ENCODE measurements at regions not wholly inside any gene's neighbourhood (a gene's known extent, or its start where the extent isn't known, plus 50 kb on each side); places are given as distances from the start of the nearest gene placed in this dataset.

DNA sequence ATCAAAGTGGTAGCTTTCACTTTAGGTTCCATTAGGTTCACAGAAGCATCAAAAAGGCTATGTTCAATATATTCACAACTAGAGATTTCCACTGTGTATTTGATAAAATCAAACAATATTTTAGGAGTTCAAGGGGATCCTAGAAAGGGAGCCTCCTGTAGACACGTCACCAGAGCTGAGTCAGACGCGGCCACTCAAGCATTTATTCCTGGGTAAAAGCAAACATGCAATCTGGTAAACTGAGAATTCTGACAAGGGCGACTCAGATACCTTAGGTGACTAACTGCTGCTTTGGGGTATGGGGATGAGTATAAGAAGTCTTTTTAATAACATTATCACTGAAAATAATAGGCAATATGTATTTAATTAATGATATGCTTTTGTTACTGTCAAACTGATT is 118.7 kb upstream of the HMGN3 start:
- TF ChIP-seq, protein P1, sequence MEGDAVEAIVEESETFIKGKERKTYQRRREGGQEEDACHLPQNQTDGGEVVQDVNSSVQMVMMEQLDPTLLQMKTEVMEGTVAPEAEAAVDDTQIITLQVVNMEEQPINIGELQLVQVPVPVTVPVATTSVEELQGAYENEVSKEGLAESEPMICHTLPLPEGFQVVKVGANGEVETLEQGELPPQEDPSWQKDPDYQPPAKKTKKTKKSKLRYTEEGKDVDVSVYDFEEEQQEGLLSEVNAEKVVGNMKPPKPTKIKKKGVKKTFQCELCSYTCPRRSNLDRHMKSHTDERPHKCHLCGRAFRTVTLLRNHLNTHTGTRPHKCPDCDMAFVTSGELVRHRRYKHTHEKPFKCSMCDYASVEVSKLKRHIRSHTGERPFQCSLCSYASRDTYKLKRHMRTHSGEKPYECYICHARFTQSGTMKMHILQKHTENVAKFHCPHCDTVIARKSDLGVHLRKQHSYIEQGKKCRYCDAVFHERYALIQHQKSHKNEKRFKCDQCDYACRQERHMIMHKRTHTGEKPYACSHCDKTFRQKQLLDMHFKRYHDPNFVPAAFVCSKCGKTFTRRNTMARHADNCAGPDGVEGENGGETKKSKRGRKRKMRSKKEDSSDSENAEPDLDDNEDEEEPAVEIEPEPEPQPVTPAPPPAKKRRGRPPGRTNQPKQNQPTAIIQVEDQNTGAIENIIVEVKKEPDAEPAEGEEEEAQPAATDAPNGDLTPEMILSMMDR (IDR thresholded peaks at IDR 0.05): no peak
- TF ChIP-seq POLR2AphosphoS5 (IDR thresholded peaks at IDR 0.05) (no peak), EP300 (IDR thresholded peaks at IDR 0.05) (no peak), POLR2A (IDR thresholded peaks at IDR 0.05) (no peak)
